ENCODE measurements at regions not wholly inside any gene's neighbourhood (a gene's known extent, or its start where the extent isn't known, plus 50 kb on each side); places are given as distances from the start of the nearest gene placed in this dataset.

GRCh38 chr5:124665035-124665434, 81.4 kb downstream of the ZNF608 start:
- DNase-seq (ENCODE audit: low spot score): no peak
- in situ Hi-C loops (cut with MboI; ENCODE audit: low pct_unique_long_range_greater_than_20kb, low sequenced_read_pairs, unreplicated experiment): no loop called here
- TF ChIP-seq, protein P1, sequence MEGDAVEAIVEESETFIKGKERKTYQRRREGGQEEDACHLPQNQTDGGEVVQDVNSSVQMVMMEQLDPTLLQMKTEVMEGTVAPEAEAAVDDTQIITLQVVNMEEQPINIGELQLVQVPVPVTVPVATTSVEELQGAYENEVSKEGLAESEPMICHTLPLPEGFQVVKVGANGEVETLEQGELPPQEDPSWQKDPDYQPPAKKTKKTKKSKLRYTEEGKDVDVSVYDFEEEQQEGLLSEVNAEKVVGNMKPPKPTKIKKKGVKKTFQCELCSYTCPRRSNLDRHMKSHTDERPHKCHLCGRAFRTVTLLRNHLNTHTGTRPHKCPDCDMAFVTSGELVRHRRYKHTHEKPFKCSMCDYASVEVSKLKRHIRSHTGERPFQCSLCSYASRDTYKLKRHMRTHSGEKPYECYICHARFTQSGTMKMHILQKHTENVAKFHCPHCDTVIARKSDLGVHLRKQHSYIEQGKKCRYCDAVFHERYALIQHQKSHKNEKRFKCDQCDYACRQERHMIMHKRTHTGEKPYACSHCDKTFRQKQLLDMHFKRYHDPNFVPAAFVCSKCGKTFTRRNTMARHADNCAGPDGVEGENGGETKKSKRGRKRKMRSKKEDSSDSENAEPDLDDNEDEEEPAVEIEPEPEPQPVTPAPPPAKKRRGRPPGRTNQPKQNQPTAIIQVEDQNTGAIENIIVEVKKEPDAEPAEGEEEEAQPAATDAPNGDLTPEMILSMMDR (IDR thresholded peaks at IDR 0.05; ENCODE audit: extremely low read depth, insufficient read depth, missing control alignments): no peak

GRCh38 chr5:124664287-124664686, 82.2 kb downstream of the ZNF608 start:
- in situ Hi-C loops (cut with MboI; ENCODE audit: low pct_unique_long_range_greater_than_20kb, low sequenced_read_pairs, unreplicated experiment): no loop called here
- DNase-seq (ENCODE audit: low spot score): no peak
- TF ChIP-seq, protein P1 (IDR thresholded peaks at IDR 0.05; ENCODE audit: extremely low read depth, insufficient read depth, missing control alignments): no peak

DNA sequence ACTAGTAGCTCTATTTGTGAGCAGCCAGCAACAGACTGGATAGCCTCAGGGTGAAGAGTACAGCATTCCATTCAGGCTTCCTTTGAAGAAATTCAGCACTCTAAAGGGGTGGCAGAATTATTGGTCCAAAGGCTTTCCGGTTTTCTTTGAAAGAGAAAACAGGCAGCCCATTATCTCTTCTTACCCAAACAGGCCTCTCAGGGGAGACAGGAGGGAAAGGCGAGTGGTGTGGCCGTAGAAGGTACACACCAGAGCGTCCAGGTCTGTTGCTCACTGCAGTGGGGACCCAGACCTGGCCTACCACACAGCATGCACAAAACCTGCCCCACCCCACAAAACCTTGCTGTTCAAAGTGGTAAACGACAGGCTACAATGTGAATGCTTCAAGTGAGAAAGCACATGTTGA, 83.3 kb downstream of the ZNF608 start:
- in situ Hi-C loops (cut with MboI; ENCODE audit: low pct_unique_long_range_greater_than_20kb, low sequenced_read_pairs, unreplicated experiment): no loop called here
- DNase-seq (ENCODE audit: low spot score): no peak
- TF ChIP-seq, protein P1 (IDR thresholded peaks at IDR 0.05; ENCODE audit: extremely low read depth, insufficient read depth, missing control alignments): no peak

DNA sequence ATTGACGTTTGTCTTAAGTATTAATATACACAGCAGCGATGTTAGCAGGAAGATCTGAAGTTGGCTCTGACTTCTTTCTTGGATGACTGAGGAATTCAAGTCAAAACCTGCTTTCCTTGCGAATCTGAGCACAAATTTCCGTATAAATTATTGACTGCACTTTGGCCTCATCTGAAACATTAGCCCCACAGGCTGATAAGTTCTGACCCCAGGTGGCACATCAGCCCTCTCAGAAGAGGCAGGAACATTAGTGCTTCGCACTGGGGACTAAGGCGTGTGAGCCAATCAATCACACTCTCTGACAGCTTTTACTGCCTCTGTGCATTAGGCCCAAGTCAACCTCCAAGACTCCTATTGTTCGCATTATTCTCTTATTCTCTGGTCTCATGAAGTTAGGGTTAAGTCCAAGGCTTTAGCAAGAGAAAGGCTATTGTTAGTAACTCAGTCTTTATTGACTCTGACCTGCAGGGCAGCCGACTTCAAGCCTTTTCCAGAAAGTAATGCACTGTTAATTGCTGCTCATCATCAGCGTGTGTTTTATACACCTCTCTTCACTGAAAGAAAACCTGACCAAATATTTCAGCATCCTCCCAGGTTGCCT, 84.2 kb downstream of the ZNF608 start:
- in situ Hi-C loops (cut with MboI; ENCODE audit: low pct_unique_long_range_greater_than_20kb, low sequenced_read_pairs, unreplicated experiment): no loop called here
- TF ChIP-seq, protein P1 (IDR thresholded peaks at IDR 0.05; ENCODE audit: extremely low read depth, insufficient read depth, missing control alignments): no peak
- DNase-seq (ENCODE audit: low spot score): no peak

DNA sequence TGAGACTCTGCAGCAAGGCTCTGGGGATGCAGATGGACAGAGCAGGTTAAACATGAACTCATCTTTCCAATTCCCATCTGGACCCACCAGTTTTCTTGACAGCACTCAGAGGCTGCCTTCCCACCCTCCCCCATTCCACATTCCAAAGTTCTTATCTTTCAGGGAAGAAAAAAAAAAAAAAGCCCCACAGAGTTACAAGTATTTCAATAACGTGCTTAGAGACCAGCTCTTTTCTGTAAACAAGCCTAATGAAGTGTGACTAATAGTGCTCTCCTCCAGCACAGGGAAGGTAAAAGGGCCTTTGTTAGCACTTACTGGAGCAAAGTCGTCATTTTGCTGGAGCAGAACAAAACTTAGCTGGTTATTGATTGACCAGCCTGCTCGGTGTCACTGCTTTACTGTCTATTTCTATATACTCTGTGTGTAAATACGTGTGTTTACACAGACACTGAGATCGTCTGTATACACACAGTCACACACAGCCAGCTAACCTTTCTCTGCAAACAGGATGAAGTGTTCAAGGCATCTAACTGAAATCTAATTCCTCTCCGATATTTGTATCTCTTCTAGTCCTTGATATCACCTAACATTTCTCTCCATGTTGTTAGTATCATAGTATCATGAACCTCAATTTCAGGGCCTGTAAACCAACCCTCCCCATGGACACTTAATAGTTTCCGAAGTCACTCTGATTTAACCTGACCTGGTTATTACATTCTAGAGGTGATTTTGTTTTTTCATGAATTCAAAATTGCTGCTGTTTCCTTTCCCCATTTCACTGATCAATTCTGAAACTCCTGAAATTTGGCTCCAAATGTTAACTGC, 84.9 kb downstream of the ZNF608 start:
- in situ Hi-C loops (cut with MboI; ENCODE audit: low pct_unique_long_range_greater_than_20kb, low sequenced_read_pairs, unreplicated experiment): no loop called here
- DNase-seq (ENCODE audit: low spot score): no peak
- TF ChIP-seq, protein P1 (IDR thresholded peaks at IDR 0.05; ENCODE audit: extremely low read depth, insufficient read depth, missing control alignments): no peak

- in situ Hi-C loops (cut with MboI; ENCODE audit: low pct_unique_long_range_greater_than_20kb, low sequenced_read_pairs, unreplicated experiment): no loop called here
- TF ChIP-seq, protein P1 (IDR thresholded peaks at IDR 0.05; ENCODE audit: extremely low read depth, insufficient read depth, missing control alignments): no peak
- no peak for DNase-seq (ENCODE audit: low spot score)
Measured at GRCh38 chr5:124660229-124661093, 86.0 kb downstream of the ZNF608 start.
